ENCODE measurements at regions not wholly inside any gene's neighbourhood (a gene's known extent, or its start where the extent isn't known, plus 50 kb on each side); places are given as distances from the start of the nearest gene placed in this dataset.

DNA sequence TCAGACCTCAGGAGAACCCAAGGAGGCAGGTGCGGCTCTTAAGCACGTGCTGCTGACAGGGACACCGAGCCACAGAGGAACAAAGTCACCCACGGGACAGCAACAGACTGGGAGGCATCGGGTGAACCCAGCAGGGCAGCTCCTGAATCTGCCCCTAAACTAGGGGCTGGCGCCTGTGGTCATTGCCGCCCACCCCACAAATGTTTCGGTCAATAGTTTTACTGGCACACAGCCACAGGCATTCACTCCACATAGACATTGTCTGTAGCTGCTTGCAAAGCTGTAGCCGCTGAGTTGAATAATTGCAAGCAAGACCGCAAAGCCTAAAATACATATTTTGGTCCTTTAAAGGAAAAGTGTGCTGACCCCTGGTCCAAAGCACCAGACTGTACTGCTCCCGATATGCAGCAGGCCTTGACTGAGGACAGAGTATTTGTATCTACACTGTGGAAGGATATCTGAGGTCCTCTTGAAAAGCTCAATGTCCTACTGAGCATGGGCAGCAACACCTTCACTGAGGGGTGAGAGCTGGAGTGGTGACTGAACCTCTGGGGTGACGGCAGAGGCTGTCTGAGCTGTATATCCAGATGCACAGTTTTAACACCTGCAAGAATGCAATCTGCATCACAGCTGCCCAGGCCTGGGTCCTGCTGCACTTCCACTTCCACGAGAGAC is 310.3 kb downstream of the THBS2 start:
- no peak overlapping the region for H3K4me3 ChIP-seq (ENCODE audit: low read length)
- TF ChIP-seq, protein P1, sequence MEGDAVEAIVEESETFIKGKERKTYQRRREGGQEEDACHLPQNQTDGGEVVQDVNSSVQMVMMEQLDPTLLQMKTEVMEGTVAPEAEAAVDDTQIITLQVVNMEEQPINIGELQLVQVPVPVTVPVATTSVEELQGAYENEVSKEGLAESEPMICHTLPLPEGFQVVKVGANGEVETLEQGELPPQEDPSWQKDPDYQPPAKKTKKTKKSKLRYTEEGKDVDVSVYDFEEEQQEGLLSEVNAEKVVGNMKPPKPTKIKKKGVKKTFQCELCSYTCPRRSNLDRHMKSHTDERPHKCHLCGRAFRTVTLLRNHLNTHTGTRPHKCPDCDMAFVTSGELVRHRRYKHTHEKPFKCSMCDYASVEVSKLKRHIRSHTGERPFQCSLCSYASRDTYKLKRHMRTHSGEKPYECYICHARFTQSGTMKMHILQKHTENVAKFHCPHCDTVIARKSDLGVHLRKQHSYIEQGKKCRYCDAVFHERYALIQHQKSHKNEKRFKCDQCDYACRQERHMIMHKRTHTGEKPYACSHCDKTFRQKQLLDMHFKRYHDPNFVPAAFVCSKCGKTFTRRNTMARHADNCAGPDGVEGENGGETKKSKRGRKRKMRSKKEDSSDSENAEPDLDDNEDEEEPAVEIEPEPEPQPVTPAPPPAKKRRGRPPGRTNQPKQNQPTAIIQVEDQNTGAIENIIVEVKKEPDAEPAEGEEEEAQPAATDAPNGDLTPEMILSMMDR (conservative IDR thresholded peaks at IDR 0.05; ENCODE audit: low read depth, low read length) = no peak
- DNase-seq (ENCODE audit: low read depth) = no peak

DNA sequence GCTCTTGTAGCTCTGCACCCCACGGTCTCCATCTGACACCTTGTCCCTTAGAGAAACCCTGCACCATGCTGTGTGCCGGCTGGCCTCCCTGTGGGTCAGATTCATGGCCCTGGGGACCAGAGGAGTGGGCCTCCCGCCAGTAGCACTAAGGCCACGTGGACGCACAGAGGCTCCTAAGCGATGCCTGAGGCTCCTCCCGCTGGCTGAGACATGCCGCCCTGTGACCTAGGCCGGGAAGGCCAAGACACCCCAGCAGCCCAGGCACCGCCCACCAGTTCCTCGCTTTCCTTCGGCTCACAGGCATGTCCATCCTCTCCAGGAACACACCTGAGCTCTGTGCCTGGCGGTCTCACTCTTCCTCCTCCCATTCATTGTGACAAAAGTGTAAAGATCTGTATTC is 311.0 kb downstream of the THBS2 start:
- TF ChIP-seq, protein P1 (conservative IDR thresholded peaks at IDR 0.05; ENCODE audit: low read depth, low read length) = no peak
- no peak overlapping the region for H3K4me3 ChIP-seq (ENCODE audit: low read length)

DNA sequence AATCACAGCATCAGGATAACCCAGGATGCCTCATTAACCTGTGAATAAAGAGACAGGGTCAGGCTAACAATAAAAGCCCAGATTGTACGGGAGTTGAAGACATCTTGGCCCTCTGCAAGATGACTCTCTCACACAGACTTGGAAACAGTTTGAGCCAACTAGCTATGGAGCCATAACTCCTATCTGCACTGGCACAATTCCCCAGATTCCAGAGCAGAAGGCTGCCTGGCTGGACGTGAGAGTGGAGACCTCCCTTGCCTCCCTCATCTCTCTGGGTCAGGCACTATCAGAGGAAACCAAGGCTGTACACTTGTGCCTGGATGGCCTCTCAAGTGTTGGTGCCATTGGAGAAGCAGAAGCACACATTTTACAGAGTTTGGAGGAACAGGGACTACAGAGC is 312.6 kb downstream of the THBS2 start:
- H3K4me3 ChIP-seq (ENCODE audit: low read length) = no peak overlapping the region
- TF ChIP-seq, protein P1 (conservative IDR thresholded peaks at IDR 0.05; ENCODE audit: low read depth, low read length) = no peak
- no peak for DNase-seq (ENCODE audit: low read depth)

More for the DNA sequence above, 311.0 kb downstream of the THBS2 start:
- no peak for DNase-seq (ENCODE audit: low read depth)

DNA sequence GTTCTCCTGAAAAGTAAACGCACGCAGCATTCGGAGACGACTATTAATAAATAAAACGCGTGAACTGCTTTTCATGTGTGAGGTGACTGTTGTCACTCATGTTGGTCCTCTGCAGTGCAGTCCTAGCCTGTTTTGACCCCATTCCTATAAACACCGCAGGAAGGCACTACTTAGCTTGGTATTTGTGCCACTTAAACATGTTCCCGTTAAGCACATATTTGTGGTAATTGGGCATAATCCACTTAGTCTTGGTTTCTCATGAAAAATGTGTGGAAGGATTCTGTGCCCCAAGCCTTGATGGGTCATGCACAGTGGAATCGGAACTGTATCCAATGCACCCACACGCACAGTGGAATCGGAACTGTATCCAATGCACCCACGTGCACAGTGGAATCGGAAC is 313.9 kb downstream of the THBS2 start:
- TF ChIP-seq, protein P1 (conservative IDR thresholded peaks at IDR 0.05; ENCODE audit: low read depth, low read length) = no peak
- peak; percentile 54 for DNase-seq (ENCODE audit: low read depth)
- H3K4me3 ChIP-seq (ENCODE audit: low read length) = no peak overlapping the region

DNA sequence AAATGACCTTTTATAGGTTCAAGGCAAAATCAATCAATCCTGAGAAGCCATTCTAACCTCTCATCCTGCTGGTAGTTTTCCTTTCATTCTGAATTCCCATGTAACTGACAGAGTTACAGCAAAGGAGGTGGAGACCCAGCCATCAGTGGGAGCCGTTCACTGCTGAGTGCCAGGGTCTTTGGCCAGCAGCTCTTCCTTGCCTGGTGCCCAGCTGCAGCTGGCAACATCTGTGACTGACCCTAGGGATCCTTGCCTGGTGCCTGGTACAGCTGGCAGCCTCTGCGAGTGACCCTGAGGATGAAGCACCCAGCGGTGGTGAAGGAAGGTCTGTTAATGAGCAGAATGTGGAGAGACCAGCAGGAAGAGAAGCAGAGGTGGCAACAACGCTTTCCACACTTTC is 314.6 kb downstream of the THBS2 start:
- no peak overlapping the region for H3K4me3 ChIP-seq (ENCODE audit: low read length)
- TF ChIP-seq, protein P1 (conservative IDR thresholded peaks at IDR 0.05; ENCODE audit: low read depth, low read length) = no peak
- no peak for DNase-seq (ENCODE audit: low read depth)

DNA sequence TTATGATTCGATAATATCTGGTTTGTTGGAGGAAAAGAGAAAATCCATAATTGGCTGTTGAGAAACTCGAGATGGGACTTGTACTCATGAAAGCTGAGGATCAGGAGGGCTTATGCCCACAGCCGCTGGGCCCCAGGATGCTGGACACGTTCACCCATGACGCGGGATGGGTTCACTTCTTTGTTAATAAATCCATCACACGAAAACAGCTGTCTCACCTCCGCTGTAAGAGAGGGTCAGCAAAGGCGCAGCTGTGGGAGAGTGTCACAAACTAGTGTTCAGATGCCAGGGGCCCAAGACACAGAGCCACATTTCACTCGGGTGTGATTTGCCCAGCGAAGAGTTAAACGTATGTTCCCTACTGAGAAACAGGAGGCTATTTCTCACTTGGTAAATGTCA is 315.1 kb downstream of the THBS2 start:
- no peak for DNase-seq (ENCODE audit: low read depth)
- TF ChIP-seq, protein P1 (conservative IDR thresholded peaks at IDR 0.05; ENCODE audit: low read depth, low read length) = no peak
- no peak overlapping the region for H3K4me3 ChIP-seq (ENCODE audit: low read length)

DNA sequence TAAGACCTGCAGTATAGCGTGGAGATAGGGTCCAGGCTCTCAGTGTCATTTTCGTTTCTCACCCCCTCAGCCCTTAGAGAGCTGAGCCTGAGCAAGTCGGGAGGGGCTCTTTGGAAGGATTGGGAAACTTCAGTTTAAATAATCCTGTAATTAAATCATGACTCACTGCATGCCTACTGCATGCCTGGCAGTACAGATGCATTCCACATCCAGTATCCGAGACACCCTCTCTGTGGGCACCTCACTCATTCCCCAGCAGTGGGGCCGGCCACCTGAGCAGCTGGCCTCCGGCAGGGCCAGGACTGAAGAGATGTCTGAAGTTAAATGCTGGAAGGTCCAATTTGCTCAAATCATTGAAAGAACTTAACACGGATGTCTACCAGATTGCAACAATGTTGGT is 316.6 kb downstream of the THBS2 start:
- no peak overlapping the region for H3K4me3 ChIP-seq (ENCODE audit: low read length)
- TF ChIP-seq, protein P1 (conservative IDR thresholded peaks at IDR 0.05; ENCODE audit: low read depth, low read length) = no peak
- DNase-seq (ENCODE audit: low read depth) = peak; percentile 72

Measured in retinal pigment epithelial cell (primary cell).